Tibial nerve (tissue), 4 donors: ENCODE measurements at regions not wholly inside any gene's neighbourhood (a gene's known extent, or its start where the extent isn't known, plus 50 kb on each side); places are given as distances from the start of the nearest gene placed in this dataset.

ENCODE experiments used
- DNase-seq, 2 donors: peaks; one replicate each; pipeline ENCODE4 v3.0.0-alpha.2; 2019; ENCODE audit warnings: low spot score in 2 of 2
- H3K27ac ChIP-seq, 4 donors: fragments of 200-600 bp; sonication (generic) in 3 of 4; one replicate each; pipeline ENCODE4 v1.5.1; 2017 to 2019; ENCODE audit warnings: mild to moderate bottlenecking in 1 of 4
- H3K27me3 ChIP-seq, 2 donors: fragments of 200-600 bp; sonication (generic) in 1 of 2; one replicate each; pipeline versions ENCODE4 v1.5.1 to v1.6.0; 2017 to 2019
- H3K36me3 ChIP-seq, 3 donors: fragments of 200-600 bp; sonication (generic); one replicate each; pipeline ENCODE4 v1.5.1; 2018 to 2019
- H3K4me1 ChIP-seq, 4 donors: fragments of 200-600 bp; sonication (generic) in 3 of 4; one replicate each; pipeline ENCODE4 v1.5.1; 2017 to 2019
- H3K4me3 ChIP-seq, 4 donors: fragments of 200-600 bp; sonication (generic) in 3 of 4; one replicate each; pipeline ENCODE4 v1.5.1; 2017 to 2019; ENCODE audit warnings: mild to moderate bottlenecking in 1 of 4, moderate library complexity in 1 of 4
- H3K9me3 ChIP-seq, 4 donors: fragments of 200-600 bp; sonication (generic) in 3 of 4; one replicate each; pipeline ENCODE4 v1.5.1; 2017 to 2019
- CTCF ChIP-seq, 5 experiments: fragments of 200-600 bp in 3 of 5; fragments of 450-650 bp in 2 of 5; sonication (generic) in 3 of 5; IDR thresholded peaks; one replicate each; pipeline ENCODE4 v1.5.1; 2016 to 2019; ENCODE audit warnings: antibody characterized with exemption in 5 of 5, mild to moderate bottlenecking in 3 of 5, moderate library complexity in 2 of 5
- EP300 ChIP-seq, 2 donors: sonication (generic); formaldehyde crosslinking; IDR thresholded peaks; one replicate each; pipeline ENCODE4 v1.6.1; 2017; ENCODE audit warnings: antibody characterized with exemption in 2 of 2, mild to moderate bottlenecking in 1 of 2
- POLR2A ChIP-seq, 2 donors: fragments of 450-650 bp; IDR thresholded peaks; one replicate each; pipeline ENCODE4 v1.6.1; 2017; ENCODE audit warnings: antibody characterized with exemption in 2 of 2, mild to moderate bottlenecking in 2 of 2, moderate library complexity in 2 of 2
- WGBS, 2 donors: methylation state at CpG; one replicate each; pipeline ENCODE4 v1.1.5; 2018; 5-methylcytosine and 5-hydroxymethylcytosine counted together

GRCh38 chr6:40159865-40160264 is 225.6 kb upstream of the MOCS1 start:
- Histone ChIP-seq H3K4me1 (peaks cover 0 to 5% (median 0%) of the 10 kb centered on the region in 4 donors), H3K27ac (no peak overlapping the region), H3K36me3 (no peaks in the 10 kb centered on the region), H3K4me3 (no peak overlapping the region), H3K9me3 (no peaks in the 10 kb centered on the region), H3K27me3 (no peaks in the 10 kb centered on the region)
- TF ChIP-seq EP300 (IDR thresholded peaks at IDR 0.05) (no peak), POLR2A (IDR thresholded peaks at IDR 0.05) (no peak), CTCF (IDR thresholded peaks at IDR 0.05) (no peak)
- no peak for DNase-seq
- WGBS, 2 donors = 47 to 53% methylated on average over 2 of the region's 2 CpGs

DNA sequence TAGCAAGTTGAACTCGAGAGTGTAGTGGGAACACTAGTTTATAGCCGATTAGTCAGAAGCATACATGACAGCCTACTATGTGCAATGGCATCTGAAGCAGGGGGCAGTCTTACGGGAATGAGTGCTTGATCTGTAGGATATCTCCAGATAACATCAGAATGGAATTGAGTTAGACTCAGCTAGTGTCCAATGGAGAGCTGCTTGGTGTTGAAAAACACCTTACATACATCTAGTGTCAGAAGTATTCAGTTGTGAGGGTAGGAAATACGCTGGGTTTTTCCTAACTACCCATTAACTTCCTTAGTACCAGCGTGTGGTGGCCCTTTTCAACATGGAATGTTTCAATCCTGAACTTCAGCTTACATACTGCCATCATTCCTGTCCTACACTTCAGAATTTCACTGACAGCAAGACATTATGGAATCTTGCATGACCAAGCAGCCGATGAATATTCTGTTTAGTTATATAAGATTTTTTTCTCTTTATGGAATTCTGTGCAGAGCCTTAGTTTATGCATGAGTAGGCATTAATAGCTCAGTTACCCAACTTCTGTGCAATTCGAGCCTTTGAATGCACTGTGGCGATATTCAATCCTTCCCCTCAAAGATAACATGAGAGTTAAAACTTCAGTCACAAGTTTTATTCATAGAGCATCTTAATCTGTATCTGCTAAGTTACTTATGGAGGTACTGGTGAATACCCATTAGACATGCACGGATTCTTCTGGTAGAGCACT is 218.6 kb upstream of the MOCS1 start:
- Histone ChIP-seq H3K27ac (no peak overlapping the region), H3K4me3 (no peak overlapping the region), H3K36me3 (no peaks in the 10 kb centered on the region), H3K9me3 (no peaks in the 10 kb centered on the region), H3K4me1 (no peaks in the 10 kb centered on the region), H3K27me3 (no peaks in the 10 kb centered on the region)
- 77 to 86% methylated on average over 9 of the region's 9 CpGs for WGBS, 2 donors
- DNase-seq = no peak
- no peak for TF ChIP-seq EP300 (IDR thresholded peaks at IDR 0.05)
- no peak for TF ChIP-seq POLR2A (IDR thresholded peaks at IDR 0.05)
- TF ChIP-seq CTCF (IDR thresholded peaks at IDR 0.05) = no peak

DNA sequence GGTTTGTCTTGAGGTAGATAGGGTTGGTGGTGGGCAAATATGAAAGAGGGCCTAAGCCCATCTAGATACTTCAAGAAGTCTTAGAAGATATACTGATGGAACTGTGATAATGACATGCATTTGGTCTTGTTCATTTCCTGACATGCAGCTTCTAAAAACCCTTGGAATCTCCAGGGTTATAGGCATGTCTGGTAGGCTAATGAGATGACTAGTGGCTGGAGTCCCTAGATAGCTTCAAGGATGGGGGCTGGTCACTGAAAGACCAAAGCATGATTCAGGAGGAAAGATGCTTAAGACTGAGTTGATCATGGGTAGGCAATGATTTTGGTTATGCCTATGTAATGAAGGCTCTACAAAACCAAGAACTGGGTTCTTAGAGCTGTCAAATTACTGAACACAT is 217.9 kb upstream of the MOCS1 start:
- H3K4me3 ChIP-seq = no peak overlapping the region
- H3K27me3 ChIP-seq = no peaks in the 10 kb centered on the region
- no peak overlapping the region for H3K27ac ChIP-seq
- no peaks in the 10 kb centered on the region for H3K9me3 ChIP-seq
- DNase-seq = no peak
- TF ChIP-seq EP300 (IDR thresholded peaks at IDR 0.05) (no peak), CTCF (IDR thresholded peaks at IDR 0.05) (no peak), POLR2A (IDR thresholded peaks at IDR 0.05) (no peak)
- H3K4me1 ChIP-seq = no peaks in the 10 kb centered on the region
- no peaks in the 10 kb centered on the region for H3K36me3 ChIP-seq

DNA sequence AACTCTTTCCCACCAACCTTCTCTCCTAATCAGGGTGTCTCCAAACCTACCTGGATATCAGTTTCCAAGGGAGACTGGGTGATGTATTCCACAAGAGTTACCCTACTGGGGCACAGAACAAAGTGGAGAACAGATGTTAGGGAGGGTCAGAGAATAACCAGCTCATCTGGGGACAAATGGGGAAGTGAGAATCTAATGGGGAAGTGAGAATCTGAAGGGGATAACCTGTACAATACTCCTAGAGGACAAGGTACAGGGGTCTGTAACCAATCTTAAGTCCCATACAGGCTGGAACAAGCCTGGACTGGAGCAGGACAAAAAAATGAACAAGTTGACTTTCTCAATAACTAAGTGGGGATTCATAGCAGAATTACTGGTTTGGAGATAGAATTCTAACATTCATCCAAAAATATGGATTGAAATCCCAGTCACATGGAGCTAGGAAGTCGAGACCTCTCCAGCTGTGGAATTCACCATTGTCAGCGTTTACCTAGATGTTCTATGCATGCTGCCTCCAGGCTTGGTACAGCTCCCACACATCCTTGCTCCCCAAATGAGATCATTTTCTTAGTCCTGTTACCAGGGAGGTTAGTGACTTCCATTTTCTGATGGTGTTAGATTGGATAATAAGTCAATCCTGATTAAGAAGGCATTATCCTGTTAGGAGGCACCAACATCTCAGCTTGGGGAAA is 214.8 kb upstream of the MOCS1 start:
- no peak for TF ChIP-seq EP300 (IDR thresholded peaks at IDR 0.05)
- TF ChIP-seq POLR2A (IDR thresholded peaks at IDR 0.05) = no peak
- no peak for TF ChIP-seq CTCF (IDR thresholded peaks at IDR 0.05)
- H3K27ac ChIP-seq = no peak overlapping the region
- WGBS, 2 donors = 76 to 79% methylated on average over 2 of the region's 2 CpGs

GRCh38 chr6:40146902-40147301 is 212.6 kb upstream of the MOCS1 start:
- H3K36me3 ChIP-seq = no peaks in the 10 kb centered on the region
- DNase-seq = no peak
- TF ChIP-seq CTCF (IDR thresholded peaks at IDR 0.05) (no peak), POLR2A (IDR thresholded peaks at IDR 0.05) (no peak), EP300 (IDR thresholded peaks at IDR 0.05) (no peak)
- no peaks in the 10 kb centered on the region for H3K9me3 ChIP-seq
- 76 to 77% methylated on average over 3 of the region's 3 CpGs for WGBS, 2 donors
- H3K4me3 ChIP-seq = no peak overlapping the region
- H3K27me3 ChIP-seq = no peaks in the 10 kb centered on the region
- H3K4me1 ChIP-seq = no peaks in the 10 kb centered on the region
- H3K27ac ChIP-seq = no peak overlapping the region

More for the DNA sequence above, 214.8 kb upstream of the MOCS1 start:
- no peak for DNase-seq
- Histone ChIP-seq H3K36me3 (no peaks in the 10 kb centered on the region), H3K27me3 (no peaks in the 10 kb centered on the region), H3K9me3 (no peaks in the 10 kb centered on the region), H3K4me1 (no peaks in the 10 kb centered on the region), H3K4me3 (no peak overlapping the region)
